HEK293T (cell line): ENCODE measurements at regions not wholly inside any gene's neighbourhood (a gene's known extent, or its start where the extent isn't known, plus 50 kb on each side); places are given as distances from the start of the nearest gene placed in this dataset.

ENCODE experiments used
- ARNT ChIP-seq: fragments of 450-650 bp; IDR thresholded peaks from 2 replicates; pipeline ENCODE4 v1.6.1; 2017; ENCODE audit warnings: mild to moderate bottlenecking
- CTBP1 ChIP-seq: fragments of 450-650 bp; IDR thresholded peaks from 2 replicates; pipeline ENCODE4 v1.6.1; 2016; ENCODE audit warnings: borderline replicate concordance
- FOXK2 ChIP-seq: fragments of 450-650 bp; IDR thresholded peaks from 2 replicates; pipeline ENCODE4 v1.6.1; 2016; ENCODE audit warnings: mild to moderate bottlenecking
- SP1 ChIP-seq: fragments of 450-650 bp; IDR thresholded peaks from 2 replicates; pipeline ENCODE4 v1.6.1; 2017
- SUZ12 ChIP-seq: fragments of 450-650 bp; IDR thresholded peaks from 2 replicates; pipeline ENCODE4 v1.6.1; 2016; ENCODE audit warnings: mild to moderate bottlenecking
- ZNF384 ChIP-seq: fragments of 450-650 bp; IDR thresholded peaks from 2 replicates; pipeline ENCODE4 v1.6.1; 2016

- no peak for TF ChIP-seq SUZ12
- no peak for TF ChIP-seq FOXK2
- no peak for TF ChIP-seq ZNF384
- TF ChIP-seq SP1: no peak
- TF ChIP-seq ARNT: no peak
- no peak for TF ChIP-seq CTBP1
These were observed 213.4 kb upstream of the EOMES start for GRCh38 chr3:27935492-27935891.
